SKM-1 treated with dmso at 0.1 percent for 144 hours (cell line): ENCODE measurements at regions not wholly inside any gene's neighbourhood (a gene's known extent, or its start where the extent isn't known, plus 50 kb on each side); places are given as distances from the start of the nearest gene placed in this dataset.

ENCODE experiments used
- DNase-seq: peaks from one replicate; lab custom pipeline; 2025; ENCODE audit not compliant: unreplicated experiment; lab: John Stamatoyannopoulos, UW

DNA sequence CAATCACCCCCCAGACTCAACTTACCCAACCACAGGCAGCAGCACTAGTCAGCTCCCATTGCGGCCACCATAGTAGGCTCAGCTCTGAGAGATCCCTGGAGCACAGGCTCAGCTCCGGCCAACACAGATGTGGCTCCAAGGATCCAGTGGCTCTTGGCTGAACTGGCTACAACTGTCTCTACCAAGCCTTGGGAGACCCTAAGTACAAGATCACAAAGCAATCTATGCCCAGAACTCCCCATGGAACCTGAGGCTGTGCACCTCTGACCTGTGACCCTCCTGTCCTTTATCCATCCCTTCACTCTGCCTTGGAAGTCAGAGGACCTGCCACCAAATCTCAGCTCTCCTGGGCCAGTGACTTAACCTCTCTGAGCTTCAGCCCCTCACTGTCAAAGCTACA is 61.8 kb upstream of the GJB5 start:
- DNase-seq: no peak

DNA sequence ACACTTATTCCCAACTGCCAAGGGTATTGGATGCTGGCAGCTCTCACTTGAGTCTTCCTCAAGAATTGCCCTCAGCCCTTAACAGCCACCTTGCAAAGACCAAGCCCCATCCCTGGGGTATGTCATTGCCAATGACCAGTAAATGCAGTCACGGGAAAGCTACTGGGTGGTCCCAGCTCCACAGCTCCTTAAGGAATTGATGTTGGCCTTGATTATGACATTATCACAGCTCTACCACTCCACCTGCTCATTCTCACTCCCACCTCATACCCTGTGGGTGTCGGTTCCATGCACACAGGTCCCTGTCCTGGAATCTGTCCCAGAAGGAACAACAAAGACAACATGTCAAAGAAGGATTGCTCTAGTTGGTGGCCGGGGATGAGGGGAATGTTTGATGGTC is 60.5 kb upstream of the GJB5 start:
- DNase-seq: no peak

DNA sequence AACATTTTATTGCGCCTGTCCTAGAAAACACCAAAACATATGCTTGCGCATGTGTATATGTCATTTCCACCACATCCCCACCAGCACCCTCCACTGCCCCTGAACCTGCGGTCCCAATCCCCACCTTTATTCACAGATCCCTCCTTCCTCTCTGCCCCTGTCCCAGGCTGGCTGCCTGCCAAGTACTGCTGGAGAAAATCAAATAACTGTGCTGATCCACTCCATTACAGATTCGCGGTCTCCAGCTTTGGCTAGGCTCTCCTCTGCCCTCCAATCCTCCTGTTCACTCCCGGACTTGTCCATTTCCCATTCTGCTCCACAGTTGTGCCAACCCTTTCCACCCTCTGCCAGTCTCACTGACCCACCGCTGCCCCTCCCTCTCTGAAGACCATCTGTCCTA is 59.3 kb upstream of the GJB5 start:
- no peak for DNase-seq

DNA sequence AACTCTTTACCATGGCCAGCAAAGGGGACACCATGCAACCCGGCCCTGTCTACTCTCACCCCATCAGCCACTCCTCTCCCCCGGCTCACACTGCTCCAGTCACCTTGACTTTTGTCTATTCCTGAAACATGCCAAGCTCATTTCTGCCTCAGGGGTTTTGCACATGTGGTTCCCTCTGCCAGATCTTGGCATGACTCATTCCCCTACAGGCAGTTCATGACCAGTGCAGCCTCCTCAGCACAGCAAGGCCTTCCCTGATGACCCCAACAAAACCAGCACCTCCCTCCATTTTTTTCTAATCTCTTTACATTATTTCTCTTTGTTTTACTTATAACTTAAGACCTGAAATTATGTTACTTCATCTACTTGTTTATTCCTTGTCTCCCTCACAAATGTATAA is 58.6 kb upstream of the GJB5 start:
- no peak for DNase-seq

DNA sequence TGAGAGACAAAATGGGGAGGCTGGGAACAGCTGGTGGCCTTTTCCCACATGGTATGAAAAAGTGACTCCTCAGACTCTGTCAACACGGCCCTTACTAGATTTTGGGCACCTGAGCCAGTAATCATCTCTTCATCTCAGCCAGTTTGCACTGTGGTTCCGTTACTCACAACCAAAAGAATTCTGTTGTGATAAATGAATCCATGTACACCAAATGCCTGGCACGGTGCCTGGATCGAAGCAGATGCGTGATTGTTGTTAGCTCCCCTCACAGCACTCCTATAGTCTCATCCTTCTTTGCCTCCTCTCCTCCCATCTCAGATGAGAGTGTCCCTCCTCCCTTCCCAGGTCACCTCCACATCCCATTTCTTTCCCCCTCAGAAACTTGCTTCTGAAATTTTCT is 57.9 kb upstream of the GJB5 start:
- no peak for DNase-seq

DNA sequence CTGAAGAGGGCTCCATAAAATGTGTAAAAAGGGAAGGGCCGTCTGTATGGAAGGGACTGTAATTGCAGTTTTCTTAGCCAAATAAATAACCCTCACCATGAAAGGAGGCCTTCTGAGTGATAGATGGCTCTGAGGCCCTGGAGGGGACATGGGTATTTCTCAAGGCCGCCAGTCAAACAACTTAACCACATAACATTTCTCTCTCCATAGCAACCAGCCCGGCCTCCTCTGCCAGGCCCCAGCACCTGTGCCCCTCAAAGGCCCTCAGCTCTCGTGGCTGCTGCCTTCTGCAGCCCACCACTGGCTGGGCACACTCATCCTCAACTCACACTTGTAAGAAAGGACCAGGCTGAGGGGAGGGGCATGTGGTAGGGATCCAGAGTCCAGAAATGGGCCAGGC is 57.0 kb upstream of the GJB5 start:
- no peak for DNase-seq

DNA sequence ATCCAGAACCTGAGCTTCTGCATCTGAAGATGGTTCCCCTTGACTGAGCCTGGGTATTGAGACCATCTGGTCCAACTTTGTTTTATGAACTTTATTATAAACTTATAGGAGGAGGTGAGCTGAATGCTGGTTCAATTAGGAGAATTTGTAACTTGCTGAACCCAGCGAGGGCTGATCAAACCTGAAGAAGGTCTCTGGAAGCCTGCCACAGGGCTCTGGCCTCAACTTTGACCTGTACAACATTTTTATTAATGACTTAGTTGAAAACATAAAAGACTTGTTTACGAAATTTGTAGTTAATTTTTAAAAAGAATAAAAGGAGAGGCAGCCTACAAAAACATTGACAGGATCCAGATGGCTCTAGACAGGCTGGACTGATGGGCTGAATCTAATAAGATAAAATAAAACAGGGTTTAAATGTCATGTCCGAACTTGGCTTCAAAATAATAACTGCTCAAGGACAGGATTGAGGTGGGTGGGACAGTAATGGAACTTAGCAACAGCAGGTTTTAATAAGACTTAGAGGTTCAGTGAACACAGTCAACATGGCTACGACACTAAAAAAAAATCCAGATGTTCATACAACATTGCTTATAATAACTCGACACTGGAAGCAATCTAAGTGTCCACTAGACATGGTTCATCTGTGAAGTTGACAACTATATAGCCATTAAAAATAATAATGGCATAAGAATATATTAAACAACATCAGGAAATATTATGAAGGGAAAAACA is 53.4 kb upstream of the GJB5 start:
- no peak for DNase-seq
